Mesothelial cell of epicardium (in vitro differentiated cells): ENCODE measurements at regions not wholly inside any gene's neighbourhood (a gene's known extent, or its start where the extent isn't known, plus 50 kb on each side); places are given as distances from the start of the nearest gene placed in this dataset.

Experiments used
- DNase-seq, 2 experiments: peaks; one replicate each; pipeline ENCODE4 v3.0.0; 2021; ENCODE audit warnings: low spot score in 2 of 2; ENCODE audit not compliant: unreplicated experiment in 2 of 2
- H3K27ac Mint-ChIP-seq: 2 replicates; pipeline ENCODE4 v1.8.0; 2021; ENCODE audit warnings: mixed read lengths
- H3K27me3 Mint-ChIP-seq: 2 replicates; pipeline ENCODE4 v1.8.0; 2021; ENCODE audit warnings: low read depth, mixed read lengths
- H3K36me3 Mint-ChIP-seq: 2 replicates; pipeline ENCODE4 v1.8.0; 2021; ENCODE audit warnings: mixed read lengths
- H3K4me1 Mint-ChIP-seq: 2 replicates; pipeline ENCODE4 v1.8.0; 2021; ENCODE audit warnings: mixed read lengths
- H3K4me3 Mint-ChIP-seq: 2 replicates; pipeline ENCODE4 v1.8.0; 2021; ENCODE audit warnings: mild to moderate bottlenecking, moderate library complexity, mixed read lengths
- H3K9me3 Mint-ChIP-seq: 2 replicates; pipeline ENCODE4 v1.8.0; 2021; ENCODE audit warnings: mixed read lengths
- CTCF ChIP-seq: fragments of 200-600 bp; sonication (generic); IDR thresholded peaks from one replicate; pipeline ENCODE4 v1.5.0; 2021; ENCODE audit warnings: antibody characterized with exemption; ENCODE audit not compliant: unreplicated experiment

GRCh38 chr4:54954656-54955388 lies 170.6 kb downstream of the KDR start:
- no peak for TF ChIP-seq CTCF
- no peak for DNase-seq

GRCh38 chr4:54946741-54947140 lies 178.7 kb downstream of the KDR start:
- peaks cover 1% of the 10 kb centered on the region for H3K4me1 Mint-ChIP-seq
- no peak for DNase-seq

More at GRCh38 chr4:54954656-54955388, 170.6 kb downstream of the KDR start:
- peaks cover 8% of the 10 kb centered on the region for H3K9me3 Mint-ChIP-seq
- no peaks in the 10 kb centered on the region for H3K36me3 Mint-ChIP-seq
- H3K27ac Mint-ChIP-seq = no peak overlapping the region
- no peaks in the 10 kb centered on the region for H3K27me3 Mint-ChIP-seq
- H3K4me1 Mint-ChIP-seq = no peaks in the 10 kb centered on the region
- no peak overlapping the region for H3K4me3 Mint-ChIP-seq

DNA sequence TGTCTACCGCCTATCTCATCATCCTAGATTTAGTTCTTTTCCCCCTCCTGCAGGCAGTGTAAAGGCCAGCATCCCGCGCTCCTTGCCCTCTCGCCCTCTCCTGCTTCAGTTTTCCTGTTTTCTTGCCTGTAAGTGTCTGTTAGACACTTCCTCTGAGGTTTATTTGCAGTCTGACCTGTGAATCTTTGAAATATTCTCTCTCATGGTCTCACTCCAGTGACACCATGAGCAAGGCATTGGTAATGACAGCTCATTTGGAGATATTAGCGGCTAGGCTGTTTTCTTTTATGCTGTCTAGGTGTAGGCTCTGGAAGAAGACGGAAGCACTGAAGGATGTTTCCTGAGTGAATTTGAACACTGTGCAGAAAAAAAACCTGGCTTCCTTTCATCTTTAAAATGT lies 179.6 kb downstream of the KDR start:
- Mint-ChIP-seq H3K27ac (no peak overlapping the region), H3K27me3 (no peaks in the 10 kb centered on the region), H3K4me1 (peaks cover 5% of the 10 kb centered on the region), H3K9me3 (no peaks in the 10 kb centered on the region), H3K36me3 (no peaks in the 10 kb centered on the region), H3K4me3 (no peak overlapping the region)
- DNase-seq = no peak
- TF ChIP-seq CTCF = no peak

More at GRCh38 chr4:54946741-54947140, 178.7 kb downstream of the KDR start:
- no peak for TF ChIP-seq CTCF
- no peak overlapping the region for H3K27ac Mint-ChIP-seq
- H3K9me3 Mint-ChIP-seq = peaks cover 8% of the 10 kb centered on the region
- no peaks in the 10 kb centered on the region for H3K36me3 Mint-ChIP-seq
- no peaks in the 10 kb centered on the region for H3K27me3 Mint-ChIP-seq
- H3K4me3 Mint-ChIP-seq = no peak overlapping the region

DNA sequence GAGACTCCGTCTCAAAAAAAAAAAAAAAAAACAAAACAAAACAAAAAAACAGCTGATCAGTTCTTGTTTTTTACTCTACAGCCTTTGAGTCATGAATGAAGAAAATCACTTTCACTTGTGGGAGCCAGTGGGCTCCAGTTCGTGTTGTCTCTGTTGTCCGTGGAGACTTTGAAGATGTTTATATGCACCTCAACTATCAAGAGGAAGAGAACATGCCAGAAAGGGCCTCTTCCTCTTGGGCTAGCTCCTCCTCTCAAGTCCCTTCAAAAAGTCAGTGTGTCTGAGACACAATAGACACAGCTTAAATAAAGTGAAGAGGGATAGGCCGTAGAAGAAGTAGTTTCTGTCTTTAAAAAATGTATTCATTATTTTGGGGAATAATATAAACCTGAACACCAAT lies 182.7 kb downstream of the KDR start:
- Mint-ChIP-seq H3K27me3 (no peaks in the 10 kb centered on the region), H3K27ac (no peak overlapping the region), H3K36me3 (no peaks in the 10 kb centered on the region), H3K4me3 (no peak overlapping the region), H3K4me1 (peaks cover 7% of the 10 kb centered on the region), H3K9me3 (no peaks in the 10 kb centered on the region)
- DNase-seq = no peak
- no peak for TF ChIP-seq CTCF

DNA sequence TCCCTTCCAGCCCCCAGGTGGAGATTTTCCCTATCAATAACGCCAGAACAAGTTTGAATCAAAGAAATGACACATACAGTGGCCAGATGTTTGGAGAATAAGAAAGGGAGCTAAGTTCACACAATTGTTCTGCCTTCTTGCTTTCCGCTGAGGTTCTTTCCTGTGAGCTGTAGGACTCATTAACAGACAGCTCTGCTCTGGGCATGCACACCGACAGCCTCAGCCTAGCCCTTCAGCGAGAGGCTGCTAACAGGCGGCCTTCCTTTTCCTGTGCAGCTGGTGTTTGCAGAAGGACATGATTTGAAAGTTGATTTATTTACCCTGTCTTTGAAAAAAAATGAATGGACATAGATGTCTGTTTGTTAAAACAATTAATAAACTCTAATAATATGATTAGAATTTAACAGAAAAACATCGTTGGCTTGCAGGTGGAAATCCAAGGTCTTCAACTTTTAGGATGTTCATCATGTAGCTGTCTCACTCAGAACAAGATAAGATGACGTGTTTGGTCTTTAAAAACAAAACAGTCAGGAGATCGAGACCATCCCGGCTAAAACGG lies 183.3 kb downstream of the KDR start:
- Mint-ChIP-seq H3K36me3 (no peaks in the 10 kb centered on the region), H3K27me3 (no peaks in the 10 kb centered on the region)
- TF ChIP-seq CTCF = no peak

More for the DNA sequence above, 183.3 kb downstream of the KDR start:
- no peaks in the 10 kb centered on the region for H3K9me3 Mint-ChIP-seq
- peaks cover 12% of the 10 kb centered on the region for H3K4me1 Mint-ChIP-seq
- no peak overlapping the region for H3K27ac Mint-ChIP-seq
- H3K4me3 Mint-ChIP-seq = no peak overlapping the region
- no peak for DNase-seq
